Cardiac muscle cell (in vitro differentiated cells and primary cell): ENCODE measurements at regions not wholly inside any gene's neighbourhood (a gene's known extent, or its start where the extent isn't known, plus 50 kb on each side); places are given as distances from the start of the nearest gene placed in this dataset.

Experiments used
- DNase-seq, 2 donors: peaks; one replicate each; pipeline versions ENCODE4 v3.0.0 to v3.0.0-alpha.2; 2010 to 2017; ENCODE audit warnings: low read depth in 1 of 2, low spot score in 1 of 2
- H3K27ac ChIP-seq: fragments of 200-600 bp; sonication (generic); 2 replicates; pipeline ENCODE4 v1.5.1; 2016
- H3K27me3 ChIP-seq: fragments of 200-600 bp; sonication (generic); 2 replicates; pipeline ENCODE4 v1.6.0; 2016; ENCODE audit warnings: control low read depth
- H3K36me3 ChIP-seq: fragments of 200-600 bp; sonication (generic); 2 replicates; pipeline ENCODE4 v1.5.1; 2016; ENCODE audit warnings: control low read depth
- H3K4me1 ChIP-seq: fragments of 200-600 bp; sonication (generic); 2 replicates; pipeline ENCODE4 v1.8.1; 2017; ENCODE audit warnings: low read depth, mild to moderate bottlenecking, mixed run types
- H3K4me3 ChIP-seq: fragments of 200-600 bp; sonication (generic); 2 replicates; pipeline ENCODE4 v1.5.1; 2016; ENCODE audit warnings: mild to moderate bottlenecking
- H3K9me3 ChIP-seq: fragments of 200-600 bp; sonication (generic); 2 replicates; pipeline ENCODE4 v1.5.1; 2017; ENCODE audit warnings: low read depth, mild to moderate bottlenecking, control low read depth
- CTCF ChIP-seq: IDR thresholded peaks from 2 replicates; pipeline ENCODE4 v1.5.1; 2012; ENCODE audit warnings: low read depth, mild to moderate bottlenecking, low read length

- Histone ChIP-seq H3K36me3 (no peaks in the 10 kb centered on the region), H3K27me3 (no peaks in the 10 kb centered on the region), H3K27ac (no peak overlapping the region), H3K4me3 (no peak overlapping the region), H3K9me3 (no peaks in the 10 kb centered on the region), H3K4me1 (no peaks in the 10 kb centered on the region)
- TF ChIP-seq CTCF: no peak
- no peak for DNase-seq
Measured at GRCh38 chr4:43380093-43380492, 487.6 kb downstream of the GRXCR1 start.

GRCh38 chr4:43391069-43391468, 498.6 kb downstream of the GRXCR1 start:
- TF ChIP-seq CTCF: no peak
- H3K4me1 ChIP-seq: no peaks in the 10 kb centered on the region
- no peaks in the 10 kb centered on the region for H3K9me3 ChIP-seq
- H3K27ac ChIP-seq: no peak overlapping the region
- H3K27me3 ChIP-seq: no peaks in the 10 kb centered on the region
- H3K4me3 ChIP-seq: no peak overlapping the region
- no peaks in the 10 kb centered on the region for H3K36me3 ChIP-seq
- DNase-seq: no peak

DNA sequence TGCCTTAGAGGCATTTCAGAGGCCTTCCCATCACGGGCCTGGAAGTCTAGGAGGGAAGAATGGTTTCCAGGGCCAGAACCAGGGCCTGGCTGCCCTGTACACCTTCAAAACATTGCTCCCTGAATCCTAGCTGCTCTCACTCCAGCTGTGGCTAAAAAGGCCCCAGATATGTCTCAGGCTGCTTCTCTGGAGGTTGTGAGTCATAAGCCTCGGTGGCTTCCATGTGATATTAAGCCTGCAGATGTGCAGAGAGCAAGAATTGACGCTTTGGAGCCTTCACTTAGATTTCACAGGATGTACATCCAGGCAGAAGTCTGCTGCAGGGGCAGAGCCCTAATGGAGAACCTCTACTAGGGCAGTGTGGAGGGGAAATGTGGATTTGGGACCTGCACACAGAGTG, 502.5 kb downstream of the GRXCR1 start:
- H3K9me3 ChIP-seq: no peaks in the 10 kb centered on the region
- no peaks in the 10 kb centered on the region for H3K36me3 ChIP-seq
- no peaks in the 10 kb centered on the region for H3K27me3 ChIP-seq
- H3K4me1 ChIP-seq: no peaks in the 10 kb centered on the region
- peak in 1 of 2 donors; percentile 17 for DNase-seq
- H3K4me3 ChIP-seq: no peak overlapping the region
- no peak overlapping the region for H3K27ac ChIP-seq
- no peak for TF ChIP-seq CTCF

DNA sequence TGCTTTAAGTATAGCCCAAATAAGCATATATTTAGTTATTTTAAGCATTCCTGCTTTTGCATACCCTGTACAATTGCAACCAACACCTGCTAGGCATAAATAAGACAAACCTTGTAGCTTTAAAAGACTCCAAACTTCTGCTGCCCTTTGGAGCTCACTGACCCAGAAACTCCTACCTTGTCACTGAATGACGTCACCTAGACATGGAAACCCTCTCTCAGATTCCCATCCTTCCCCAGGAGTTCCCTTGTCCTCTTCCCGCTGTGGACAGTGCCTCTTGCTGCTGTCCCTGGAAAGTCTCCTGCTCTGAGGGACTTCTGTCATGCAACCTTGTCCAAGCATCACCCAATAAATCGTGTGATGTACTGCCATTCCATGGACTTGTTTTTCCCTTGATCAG, 507.2 kb downstream of the GRXCR1 start:
- no peaks in the 10 kb centered on the region for H3K9me3 ChIP-seq
- no peaks in the 10 kb centered on the region for H3K4me1 ChIP-seq
- H3K36me3 ChIP-seq: no peaks in the 10 kb centered on the region
- H3K27me3 ChIP-seq: no peaks in the 10 kb centered on the region
- H3K4me3 ChIP-seq: no peak overlapping the region
- DNase-seq: no peak
- no peak overlapping the region for H3K27ac ChIP-seq
- TF ChIP-seq CTCF: no peak

- no peaks in the 10 kb centered on the region for H3K4me1 ChIP-seq
- H3K9me3 ChIP-seq: no peaks in the 10 kb centered on the region
- no peaks in the 10 kb centered on the region for H3K36me3 ChIP-seq
- DNase-seq: no peak
- no peak overlapping the region for H3K4me3 ChIP-seq
- H3K27ac ChIP-seq: no peak overlapping the region
- no peak for TF ChIP-seq CTCF
- no peaks in the 10 kb centered on the region for H3K27me3 ChIP-seq
Measured at GRCh38 chr4:43402393-43402792, 509.9 kb downstream of the GRXCR1 start.

DNA sequence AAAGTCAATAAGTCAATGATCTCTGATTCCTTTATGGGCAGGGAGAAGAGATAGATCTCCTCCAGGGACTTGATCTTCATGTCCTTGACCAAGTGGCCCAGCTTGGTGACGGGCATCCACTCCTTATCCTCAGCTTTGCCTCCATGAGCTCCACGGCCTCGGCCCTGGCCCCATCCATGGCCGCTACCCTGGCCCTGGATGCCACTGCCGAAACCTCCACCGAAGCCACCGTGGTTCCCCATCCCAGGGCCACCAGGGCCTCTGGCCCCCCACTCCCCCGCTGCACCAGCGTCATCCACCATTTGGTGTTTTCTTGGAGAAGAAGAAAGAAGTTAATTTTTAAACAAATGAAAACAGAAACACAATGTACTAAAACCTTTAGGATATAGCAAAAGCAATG, 518.1 kb downstream of the GRXCR1 start:
- H3K4me3 ChIP-seq: no peak overlapping the region
- H3K9me3 ChIP-seq: no peaks in the 10 kb centered on the region
- no peaks in the 10 kb centered on the region for H3K36me3 ChIP-seq
- no peaks in the 10 kb centered on the region for H3K27me3 ChIP-seq
- no peak overlapping the region for H3K27ac ChIP-seq
- no peak for DNase-seq
- H3K4me1 ChIP-seq: no peaks in the 10 kb centered on the region
- TF ChIP-seq CTCF: no peak
